GM18505 (cell line): ENCODE measurements at regions not wholly inside any gene's neighbourhood (a gene's known extent, or its start where the extent isn't known, plus 50 kb on each side); places are given as distances from the start of the nearest gene placed in this dataset.

Experiments
- ATAC-seq: cut with Tn5 transposase; IDR thresholded peaks from one replicate; pipeline ENCODE4 v1.9.1; 2021; ENCODE audit not compliant: unreplicated experiment
- POLR2A ChIP-seq: IDR thresholded peaks from 4 replicates; pipeline ENCODE4 v1.6.1; 2011; ENCODE audit warnings: borderline replicate concordance; ENCODE audit not compliant: insufficient read depth, insufficient read length; ENCODE audit errors: extremely low read depth

DNA sequence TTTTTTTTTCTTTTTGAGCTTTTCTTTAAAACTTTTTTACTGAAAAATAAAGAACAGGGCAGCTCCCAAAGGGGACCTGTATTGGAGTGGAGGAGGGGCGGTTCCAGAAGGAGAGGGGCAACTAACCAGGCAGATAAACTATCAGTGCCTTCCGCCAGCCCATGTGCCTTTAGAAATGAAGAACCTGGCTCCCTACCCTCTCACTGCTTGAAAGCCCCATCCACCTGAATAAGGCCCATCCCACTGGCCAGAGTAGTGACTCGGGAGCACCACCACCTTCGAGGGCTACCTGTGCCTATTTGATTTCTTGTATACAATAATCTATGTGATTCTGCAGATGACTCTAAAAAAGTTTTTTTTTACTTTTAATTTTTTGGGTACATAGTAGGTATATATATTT, 276.7 kb downstream of the PSAT1 start:
- ATAC-seq: no peak
- no peak for TF ChIP-seq POLR2A

DNA sequence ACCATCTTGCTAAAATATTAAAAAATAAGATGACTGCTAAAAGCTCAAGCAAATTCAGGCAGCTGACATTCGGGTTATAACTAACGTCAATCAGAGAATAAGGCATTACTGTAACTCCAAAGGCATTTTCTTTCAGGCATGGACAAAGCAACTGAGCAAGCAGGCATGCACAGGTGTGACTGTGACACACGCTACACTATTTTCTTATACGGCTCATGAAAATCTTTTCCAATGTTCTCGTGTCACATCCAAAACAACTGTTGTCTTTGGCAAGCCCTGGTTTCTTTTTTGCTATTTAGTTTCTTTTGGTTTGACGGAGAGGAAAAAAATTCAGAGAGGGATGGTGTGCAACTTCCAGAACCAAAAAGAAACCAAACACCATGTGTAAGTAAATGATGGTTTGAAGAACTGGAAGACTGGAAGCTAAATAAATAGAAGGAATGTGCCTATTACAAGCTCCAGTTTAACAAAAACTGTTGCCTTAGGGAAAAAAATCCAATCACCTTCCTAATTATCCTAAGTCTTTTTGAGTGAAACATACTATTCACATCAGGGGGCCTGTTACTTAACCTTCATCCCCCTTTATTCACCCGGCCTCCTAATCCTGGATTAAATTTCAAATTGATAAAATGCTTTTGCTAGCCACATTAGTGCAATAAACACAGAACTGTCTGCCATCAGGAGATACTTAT, 277.6 kb downstream of the PSAT1 start:
- TF ChIP-seq POLR2A: no peak
- ATAC-seq: no peak

DNA sequence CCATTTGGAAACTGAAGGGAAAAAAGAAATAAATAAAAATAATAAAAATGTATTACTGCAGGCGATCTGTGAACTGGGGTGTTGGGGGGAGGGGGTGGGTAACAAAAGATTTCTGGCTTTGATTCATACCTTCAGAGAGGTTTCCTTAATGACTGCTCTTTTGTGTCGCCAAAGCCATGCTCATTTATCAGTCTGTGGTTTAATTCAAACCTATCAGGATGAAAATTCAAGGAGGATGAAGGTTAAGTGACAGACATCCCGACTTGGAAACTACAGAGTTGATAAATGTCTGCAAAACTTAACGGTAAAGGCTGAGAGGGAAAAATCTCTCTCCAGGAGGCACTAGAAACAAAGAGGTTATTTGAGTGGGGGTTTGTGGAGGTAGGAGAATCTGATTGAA, 278.2 kb downstream of the PSAT1 start:
- no peak for ATAC-seq
- TF ChIP-seq POLR2A: no peak

DNA sequence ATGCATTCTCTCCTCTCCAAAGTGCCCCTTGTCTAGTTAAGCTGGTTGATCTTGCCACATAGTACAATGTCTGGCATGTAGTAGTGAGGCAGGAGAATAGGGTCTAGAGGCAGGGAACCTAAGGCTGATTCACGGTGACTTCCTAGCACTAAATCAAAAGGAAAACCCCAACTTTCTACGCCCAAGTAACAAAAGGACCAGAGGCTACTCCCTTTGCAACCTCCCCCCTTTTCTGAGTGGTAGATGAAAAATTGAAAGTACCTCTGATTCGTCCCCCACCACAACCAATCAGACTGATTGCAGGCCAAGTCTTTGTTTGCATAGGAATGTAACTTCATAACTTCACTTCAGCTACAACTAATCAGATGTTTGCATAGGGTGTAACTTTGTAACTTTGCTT, 278.8 kb downstream of the PSAT1 start:
- ATAC-seq: no peak

DNA sequence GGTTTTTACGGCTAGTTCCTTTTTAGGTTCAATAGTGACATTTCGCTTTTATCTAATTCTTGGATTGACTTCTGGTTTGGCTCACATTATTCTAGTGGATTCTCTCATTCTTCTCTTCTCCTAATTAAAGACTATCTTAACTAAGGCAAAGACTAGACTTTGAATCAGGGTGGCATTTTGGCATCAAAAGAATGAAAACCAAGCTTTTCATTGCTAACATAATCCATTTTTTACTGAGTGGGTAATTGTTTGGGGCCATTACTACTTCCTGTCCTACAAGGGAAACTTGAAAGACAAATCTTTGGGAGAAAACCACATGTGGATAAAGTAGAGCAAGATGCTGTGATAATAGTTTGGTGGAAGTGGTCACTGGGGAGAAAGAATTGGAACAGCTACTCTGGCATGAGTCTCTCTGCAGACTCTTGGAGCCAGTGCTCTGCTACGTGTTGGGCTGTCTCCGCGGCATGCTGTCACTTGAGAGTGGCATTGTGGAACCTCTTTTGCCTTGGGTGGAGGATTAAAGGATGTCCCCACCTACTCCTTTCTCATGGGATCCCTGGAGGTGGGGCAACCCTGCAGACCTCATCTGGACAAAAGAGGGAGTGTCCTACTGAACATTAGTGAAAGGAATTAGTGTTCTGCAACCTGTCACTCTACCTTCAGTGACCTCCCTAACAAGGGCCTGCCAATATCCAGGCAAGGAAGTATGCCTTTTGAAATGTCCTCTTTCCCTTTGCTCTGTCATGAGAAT, 280.4 kb downstream of the PSAT1 start:
- no peak for TF ChIP-seq POLR2A
- ATAC-seq: no peak

More for the DNA sequence above, 278.8 kb downstream of the PSAT1 start:
- TF ChIP-seq POLR2A: no peak

DNA sequence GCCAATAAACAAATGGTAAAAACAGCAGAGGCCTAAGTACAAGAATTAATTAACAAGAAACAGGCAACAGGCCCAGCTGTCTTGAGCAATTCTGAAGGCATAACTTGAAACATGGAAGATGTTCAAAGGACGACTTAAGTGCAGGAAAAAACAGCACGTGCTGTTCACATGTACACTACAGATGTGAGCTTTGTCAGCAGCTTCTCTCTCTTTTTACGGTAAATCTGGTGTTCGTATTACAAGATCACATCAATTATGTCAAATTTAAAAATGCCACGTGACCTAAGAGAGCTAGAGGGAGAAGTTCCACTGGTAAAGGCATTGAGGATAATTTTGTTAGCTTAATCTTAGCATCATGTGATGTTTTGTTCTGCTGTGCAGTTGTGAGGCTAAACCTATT, 281.1 kb downstream of the PSAT1 start:
- no peak for TF ChIP-seq POLR2A
- ATAC-seq: no peak

DNA sequence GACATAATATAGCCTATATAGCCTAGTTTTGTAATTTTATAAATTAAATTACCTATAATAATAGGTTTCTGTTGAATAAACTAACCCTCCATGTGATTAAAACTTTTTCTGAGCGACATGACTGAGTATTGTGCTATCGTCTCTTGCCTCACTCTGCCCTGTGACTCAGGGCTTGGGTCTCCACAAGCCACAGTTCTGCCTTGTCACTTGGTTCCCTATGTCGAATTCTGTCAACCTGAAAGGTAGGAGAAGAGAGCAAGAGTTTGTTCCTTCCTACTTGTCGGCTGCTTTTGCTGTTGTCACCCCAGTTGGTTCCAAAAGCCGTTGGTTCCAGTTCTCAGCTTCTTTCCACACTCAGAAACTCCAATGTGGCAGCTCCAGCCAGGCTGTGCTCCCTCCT, 285.9 kb downstream of the PSAT1 start:
- no peak for TF ChIP-seq POLR2A
- ATAC-seq: no peak

DNA sequence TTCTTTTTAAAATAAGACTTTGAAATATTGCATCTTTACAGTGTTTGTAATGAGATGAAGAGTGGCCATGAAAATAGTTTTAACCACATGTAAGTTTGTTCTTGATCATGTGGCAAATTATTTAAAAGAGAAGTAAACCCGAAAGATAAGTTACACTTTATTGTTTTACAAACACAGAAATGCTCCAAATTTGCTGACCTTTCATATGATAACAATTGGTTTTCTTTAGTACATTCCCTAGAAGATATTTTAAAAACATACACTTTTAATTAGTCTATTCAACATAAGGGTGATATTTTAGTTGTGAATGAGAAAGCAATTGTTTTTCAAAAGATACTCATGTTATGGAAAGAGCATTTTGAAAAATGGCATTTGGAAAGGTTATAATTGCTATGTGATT, 287.7 kb downstream of the PSAT1 start:
- no peak for ATAC-seq
- no peak for TF ChIP-seq POLR2A

DNA sequence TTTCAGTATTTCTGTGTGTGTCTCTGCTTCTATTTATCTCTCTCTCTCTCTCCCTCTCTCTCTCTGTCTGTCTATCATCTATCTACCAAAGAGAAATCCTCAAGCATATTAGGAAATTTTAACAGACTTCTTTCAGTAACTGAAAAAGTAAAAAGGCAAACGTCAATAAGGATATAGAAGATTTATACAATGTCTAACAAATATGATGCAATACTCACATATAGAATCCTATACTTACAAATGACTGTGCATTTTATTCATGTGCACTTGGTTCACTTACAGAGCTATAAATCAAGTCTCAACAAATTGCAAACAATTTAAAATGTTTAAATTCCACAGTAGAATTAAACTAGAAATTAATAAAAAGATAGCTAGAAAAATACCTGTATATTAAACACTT, 289.0 kb downstream of the PSAT1 start:
- ATAC-seq: no peak

DNA sequence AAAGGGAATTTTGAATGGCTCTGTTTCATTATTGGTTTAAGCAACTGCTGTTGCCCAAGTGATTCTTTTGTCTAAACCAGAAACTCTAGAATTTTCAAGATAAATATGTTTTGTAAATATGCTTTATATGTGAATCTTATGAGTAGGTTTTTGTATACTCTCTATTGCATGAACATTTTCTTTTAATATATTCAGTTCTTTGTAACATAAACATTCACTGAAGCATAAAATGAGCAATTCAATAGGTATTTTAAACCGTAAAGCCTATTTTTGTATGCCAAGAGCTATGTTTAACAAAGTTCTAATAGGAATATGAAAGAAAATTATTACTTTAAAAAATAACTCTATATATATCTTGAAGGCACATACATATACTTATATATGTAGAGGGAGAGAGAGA, 293.1 kb downstream of the PSAT1 start:
- ATAC-seq: no peak
- no peak for TF ChIP-seq POLR2A

More for the DNA sequence above, 289.0 kb downstream of the PSAT1 start:
- TF ChIP-seq POLR2A: no peak

DNA sequence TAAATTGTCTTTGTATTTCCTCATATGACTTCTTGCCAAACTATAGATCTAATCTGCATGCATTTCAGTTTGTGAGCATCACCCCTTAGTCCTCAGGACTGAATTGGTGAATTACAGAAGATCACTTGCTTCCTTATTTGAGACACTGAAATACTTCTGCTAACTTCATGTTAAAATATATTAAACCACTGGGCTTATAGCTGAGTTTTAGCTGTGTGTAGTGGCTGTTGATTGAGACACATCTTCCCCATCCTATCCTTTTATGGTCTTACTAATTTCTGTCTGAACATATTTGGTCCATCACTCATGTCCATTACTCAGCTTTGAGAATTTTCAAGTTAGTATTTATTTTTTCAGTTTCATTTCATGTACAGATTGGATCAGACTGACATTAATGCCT, 295.9 kb downstream of the PSAT1 start:
- no peak for TF ChIP-seq POLR2A
- no peak for ATAC-seq

DNA sequence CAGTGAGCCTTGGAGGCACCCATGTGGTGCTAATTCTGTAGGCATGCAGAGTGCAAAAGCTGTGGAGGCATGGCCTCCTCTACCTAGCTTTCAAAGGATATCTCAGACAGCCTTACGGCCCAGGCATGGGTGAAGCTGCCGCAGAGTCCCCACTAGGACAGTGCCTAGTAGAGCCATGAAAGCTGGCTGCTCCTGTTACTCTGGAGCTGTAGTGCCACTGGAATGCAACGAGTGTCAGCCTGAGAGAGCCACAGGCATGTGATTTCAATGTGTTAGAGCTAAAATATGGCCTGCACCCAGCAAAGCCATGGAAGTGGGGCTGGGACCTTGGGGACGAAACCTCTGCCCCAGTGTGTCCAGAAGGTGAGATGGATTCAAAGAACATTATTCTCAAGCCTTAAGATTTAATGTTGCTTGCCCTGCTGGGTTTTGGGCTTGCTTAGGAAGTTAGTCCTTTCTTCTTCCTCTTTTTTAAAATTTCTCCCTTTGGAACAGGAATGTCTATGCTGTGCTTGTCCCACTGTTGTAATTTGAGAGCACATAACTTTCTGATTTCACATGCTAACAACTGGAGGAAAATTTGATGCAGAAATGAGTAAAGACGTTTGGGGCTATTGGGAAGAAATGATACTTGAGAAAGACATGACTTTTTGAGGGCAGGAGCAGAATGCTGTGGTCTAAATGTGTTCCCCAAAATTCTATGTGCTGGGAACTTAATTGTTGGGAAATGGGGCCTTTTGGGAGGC, 298.4 kb downstream of the PSAT1 start:
- ATAC-seq: no peak
- no peak for TF ChIP-seq POLR2A

DNA sequence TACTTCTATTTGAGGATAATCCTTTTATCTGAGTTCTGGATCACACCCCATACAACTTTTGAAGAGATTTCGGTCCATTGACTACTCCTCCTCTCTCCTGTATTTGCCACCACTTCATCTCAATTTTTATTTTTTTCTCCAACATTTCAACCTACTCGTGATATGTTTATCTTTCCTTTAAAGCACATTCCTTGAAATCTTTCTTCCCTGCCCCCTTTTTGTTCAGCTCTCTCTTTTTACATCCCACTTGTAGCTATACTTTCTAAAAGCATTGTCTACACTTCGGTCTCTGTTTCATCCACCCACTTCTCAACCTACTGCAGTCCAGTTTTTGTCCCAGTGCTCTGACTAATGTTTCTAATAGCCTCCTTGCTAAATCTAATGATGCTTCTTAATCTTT, 299.4 kb downstream of the PSAT1 start:
- ATAC-seq: no peak
- TF ChIP-seq POLR2A: no peak

DNA sequence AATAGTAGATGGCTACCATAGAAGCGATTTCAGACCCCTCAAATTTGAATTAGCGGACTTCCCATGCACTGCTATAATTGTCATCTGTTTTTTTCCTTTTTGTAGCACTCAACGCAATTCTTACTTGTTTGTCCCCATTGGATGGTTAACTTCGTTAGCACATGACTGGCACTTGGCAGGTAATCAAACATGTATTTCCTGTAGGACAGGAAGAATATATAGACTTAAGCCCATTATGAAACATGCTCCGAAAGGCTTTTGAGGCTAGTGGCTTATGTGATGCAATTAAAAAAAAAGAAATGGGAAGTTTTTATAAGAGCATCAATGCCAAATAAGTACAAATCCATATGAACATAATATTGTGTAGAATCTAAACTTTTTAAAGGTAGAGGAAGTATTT, 301.2 kb downstream of the PSAT1 start:
- no peak for TF ChIP-seq POLR2A
- no peak for ATAC-seq
